Thymus (tissue), 11 donors: ENCODE measurements at regions not wholly inside any gene's neighbourhood (a gene's known extent, or its start where the extent isn't known, plus 50 kb on each side); places are given as distances from the start of the nearest gene placed in this dataset.

Source experiments
- DNase-seq, 9 donors: peaks; one replicate each; pipeline ENCODE4 v3.0.0-alpha.2; 2013; ENCODE audit warnings: low spot score in 9 of 9, low read depth in 6 of 9, missing footprints in 1 of 9
- H3K27ac ChIP-seq, 2 donors: one replicate each; pipeline ENCODE4 v1.5.1; 2013; ENCODE audit warnings: control low read depth in 1 of 2, low read depth in 1 of 2, low read length in 1 of 2, mild to moderate bottlenecking in 1 of 2, moderate library complexity in 1 of 2
- H3K27me3 ChIP-seq, 2 donors: one replicate each; pipeline ENCODE4 v1.5.1; 2013; ENCODE audit warnings: low read length in 1 of 2; ENCODE audit not compliant: control insufficient read depth in 2 of 2, insufficient read depth in 1 of 2
- H3K36me3 ChIP-seq, 2 donors: one replicate each; pipeline ENCODE4 v1.5.1; 2013; ENCODE audit warnings: low read length in 1 of 2, mild to moderate bottlenecking in 1 of 2, moderate library complexity in 1 of 2; ENCODE audit not compliant: control insufficient read depth in 2 of 2, insufficient read depth in 2 of 2
- H3K4me1 ChIP-seq, 2 donors: one replicate each; pipeline ENCODE4 v1.5.1; 2013; ENCODE audit warnings: low read length in 2 of 2; ENCODE audit not compliant: control insufficient read depth in 2 of 2, insufficient read depth in 2 of 2
- H3K4me3 ChIP-seq, 2 donors: one replicate each; pipeline ENCODE4 v1.5.1; 2013; ENCODE audit warnings: low read length in 2 of 2, control low read depth in 1 of 2, mild to moderate bottlenecking in 1 of 2
- H3K9me3 ChIP-seq, 2 donors: one replicate each; pipeline ENCODE4 v1.5.1; 2013; ENCODE audit warnings: low read length in 1 of 2, mild to moderate bottlenecking in 1 of 2; ENCODE audit not compliant: control insufficient read depth in 2 of 2, insufficient read depth in 1 of 2
- WGBS: extraction: QIAGEN DNeasy Blood & Tissue Kit; methylation state at CpG from one replicate; pipeline ENCODE4 v1.1.7; 2013; 5-methylcytosine and 5-hydroxymethylcytosine counted together
- donor health status: healthy.

DNA sequence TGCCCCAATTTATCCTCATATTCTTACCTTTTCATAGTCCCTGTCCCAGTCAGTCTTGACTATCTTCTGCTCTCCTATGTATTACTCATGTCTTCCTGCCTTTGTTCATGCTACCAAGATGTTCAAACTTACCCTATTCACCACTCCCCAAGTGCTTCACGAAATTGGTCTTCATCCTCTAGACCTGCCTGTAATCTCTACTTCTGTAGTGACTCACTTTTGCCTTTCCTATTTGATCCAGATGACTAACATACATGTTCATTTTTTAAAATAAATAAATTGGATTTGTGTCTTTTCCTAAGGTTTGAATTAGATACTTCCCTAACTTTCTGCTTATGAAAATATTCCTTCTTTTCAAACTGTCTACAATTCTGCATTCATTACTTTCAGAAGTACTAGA lies 107.7 kb upstream of the PPM1H start:
- DNase-seq: no peak

DNA sequence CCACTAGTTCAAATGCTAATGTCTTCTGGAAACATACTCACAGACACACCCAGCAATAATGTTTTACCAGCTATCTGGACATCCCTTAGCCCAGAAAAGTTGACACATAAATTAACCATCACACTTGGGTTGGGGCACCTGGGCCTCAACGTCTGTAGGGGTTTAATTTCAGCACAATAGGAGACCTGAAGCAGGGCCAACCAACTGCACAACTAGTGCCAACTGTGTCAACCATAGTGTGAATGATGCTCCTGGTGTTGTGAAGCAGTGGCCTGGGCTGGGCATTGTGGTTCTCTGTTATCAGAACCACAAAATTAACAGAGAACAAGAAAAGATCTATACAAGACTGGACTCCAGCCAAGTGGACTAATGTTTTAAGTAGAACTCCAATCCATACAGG lies 106.7 kb upstream of the PPM1H start:
- no peak for DNase-seq
- Histone ChIP-seq H3K36me3 (no peaks in the 10 kb centered on the region), H3K4me3 (no peak overlapping the region), H3K4me1 (no peaks in the 10 kb centered on the region), H3K9me3 (no peaks in the 10 kb centered on the region), H3K27me3 (no peaks in the 10 kb centered on the region), H3K27ac (no peak overlapping the region)
- WGBS: 86% methylated on average over 1 of the region's 1 CpG

More for the DNA sequence above, 107.7 kb upstream of the PPM1H start:
- Histone ChIP-seq H3K4me1 (no peaks in the 10 kb centered on the region), H3K4me3 (no peak overlapping the region), H3K9me3 (no peaks in the 10 kb centered on the region), H3K36me3 (no peaks in the 10 kb centered on the region), H3K27ac (no peak overlapping the region), H3K27me3 (no peaks in the 10 kb centered on the region)
- WGBS: 89% methylated on average over 1 of the region's 1 CpG

DNA sequence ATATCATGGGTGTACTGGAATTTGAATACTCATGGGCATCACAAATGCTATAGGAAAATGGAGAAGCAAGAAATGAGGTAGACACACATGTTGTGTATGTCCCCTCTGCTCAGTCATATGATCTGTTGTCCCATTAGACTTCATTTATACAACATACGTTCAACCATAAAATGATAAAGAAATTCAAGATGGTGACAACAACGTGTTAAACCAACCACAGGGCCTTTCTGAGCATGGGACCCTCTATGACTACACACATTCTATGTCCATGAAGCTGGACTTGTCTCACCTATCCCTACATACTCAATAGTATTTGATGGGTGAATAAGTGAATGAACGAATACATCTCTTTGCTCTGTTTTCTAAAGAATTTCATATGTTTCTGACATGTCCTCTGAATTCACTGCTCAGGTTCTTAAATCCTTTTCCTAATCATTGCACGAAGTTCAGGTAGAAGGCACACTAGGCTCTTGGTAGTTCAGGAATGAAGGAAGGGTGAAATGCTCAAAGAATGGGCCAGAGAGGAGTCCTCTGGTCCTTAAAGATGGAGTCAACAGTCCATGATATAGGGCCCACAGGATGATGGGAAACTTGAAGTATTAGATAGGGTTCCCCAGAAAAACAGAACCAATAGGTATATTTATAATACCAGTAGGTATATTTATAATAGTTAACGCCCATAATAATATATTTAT lies 105.7 kb upstream of the PPM1H start:
- Histone ChIP-seq H3K27ac (no peak overlapping the region), H3K4me3 (no peak overlapping the region), H3K9me3 (no peaks in the 10 kb centered on the region), H3K4me1 (no peaks in the 10 kb centered on the region), H3K27me3 (no peaks in the 10 kb centered on the region), H3K36me3 (no peaks in the 10 kb centered on the region)
- WGBS: 95% methylated on average over 5 of the region's 5 CpGs
- DNase-seq: no peak

DNA sequence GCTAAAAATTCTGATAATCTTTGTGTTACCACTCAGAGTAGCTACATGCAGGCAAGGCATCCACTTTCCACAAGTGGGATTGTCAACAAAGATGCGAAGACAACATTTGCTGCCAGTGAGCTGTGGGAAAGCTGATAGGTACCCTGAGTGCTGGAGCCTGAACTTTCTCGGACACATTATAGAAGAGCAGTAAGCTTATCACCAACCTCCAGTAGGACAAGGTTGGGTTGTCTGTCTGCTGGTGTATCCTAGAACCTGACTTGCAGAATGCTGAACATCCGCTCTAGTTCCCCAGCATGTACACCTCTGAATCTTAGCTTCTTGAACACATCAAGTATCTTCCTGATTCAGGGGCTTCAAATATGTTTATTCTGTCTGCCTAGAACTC lies 103.8 kb upstream of the PPM1H start:
- DNase-seq: no peak
- Histone ChIP-seq H3K27ac (no peak overlapping the region), H3K27me3 (no peaks in the 10 kb centered on the region), H3K36me3 (no peaks in the 10 kb centered on the region), H3K4me3 (no peak overlapping the region), H3K9me3 (no peaks in the 10 kb centered on the region), H3K4me1 (no peaks in the 10 kb centered on the region)
- 99% methylated on average over 3 of the region's 3 CpGs for WGBS

DNA sequence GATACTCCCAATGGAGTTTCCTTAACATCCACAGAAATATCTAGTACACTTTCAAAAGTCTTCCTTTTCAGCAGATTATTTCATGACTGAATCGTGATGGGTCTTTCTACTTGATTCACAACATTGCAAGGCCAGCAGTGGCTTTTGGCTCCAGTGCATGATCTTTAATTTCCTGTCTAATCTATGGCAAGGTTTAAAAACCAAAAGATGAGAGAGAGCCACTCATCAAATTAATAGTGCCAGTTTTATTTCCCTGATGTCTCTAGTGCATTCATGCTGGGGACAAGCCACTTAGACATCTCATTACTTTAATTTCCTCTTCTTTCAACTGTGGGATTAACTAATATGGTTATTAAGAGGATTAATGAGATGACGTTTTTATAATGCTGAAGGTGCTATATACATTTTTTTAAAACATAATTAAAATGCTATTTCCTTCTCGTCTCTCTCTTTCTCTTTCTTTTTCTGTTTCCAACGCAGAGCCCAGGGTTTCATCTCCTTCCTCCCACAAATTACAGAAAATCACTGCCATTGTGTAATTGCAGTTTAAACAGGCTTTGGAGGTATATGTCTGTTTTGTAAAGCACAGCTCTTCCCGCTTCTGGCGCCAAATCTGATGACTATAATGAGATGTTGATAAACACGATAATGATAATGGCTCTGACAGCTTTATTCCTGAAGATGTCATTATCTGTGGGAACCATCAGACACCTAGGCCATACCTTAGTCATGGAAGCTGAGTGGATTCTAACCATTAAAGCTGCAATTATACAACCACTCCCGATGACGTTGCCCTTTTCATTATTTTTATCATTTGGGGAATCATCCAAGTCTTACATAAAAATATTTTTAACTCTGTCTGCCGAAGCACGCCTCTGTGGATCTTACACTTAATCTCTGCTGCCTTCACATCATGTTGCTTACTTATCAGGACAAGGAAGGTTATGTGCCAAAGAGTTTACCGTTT lies 103.1 kb upstream of the PPM1H start:
- Histone ChIP-seq H3K27ac (no peak overlapping the region), H3K9me3 (no peaks in the 10 kb centered on the region), H3K27me3 (no peaks in the 10 kb centered on the region), H3K4me1 (no peaks in the 10 kb centered on the region), H3K36me3 (no peaks in the 10 kb centered on the region), H3K4me3 (no peak overlapping the region)
- no peak for DNase-seq
- whole genome bisulfite sequencing: 93% methylated on average over 12 of the region's 12 CpGs

DNA sequence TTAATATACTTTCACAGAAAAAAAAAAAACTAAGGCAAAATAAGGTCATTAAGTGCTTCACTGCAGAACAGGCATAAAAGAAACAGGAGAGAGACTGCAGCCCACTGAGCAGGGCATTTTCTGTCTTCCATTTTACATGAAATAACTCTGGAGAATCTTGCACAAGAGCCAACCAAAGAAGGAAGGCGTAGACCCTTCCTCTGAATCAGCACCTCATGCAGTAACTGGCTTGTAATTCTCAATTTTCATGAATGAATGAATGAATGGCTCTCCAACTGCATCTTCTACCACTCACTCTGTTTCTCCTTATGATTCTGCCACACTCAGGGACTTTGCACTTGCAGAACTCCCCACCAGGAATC lies 102.0 kb upstream of the PPM1H start:
- DNase-seq: no peak
- Histone ChIP-seq H3K4me1 (no peaks in the 10 kb centered on the region), H3K27ac (no peak overlapping the region), H3K9me3 (no peaks in the 10 kb centered on the region), H3K27me3 (no peaks in the 10 kb centered on the region), H3K36me3 (no peaks in the 10 kb centered on the region), H3K4me3 (no peak overlapping the region)
- 96% methylated on average over 1 of the region's 1 CpG for WGBS

DNA sequence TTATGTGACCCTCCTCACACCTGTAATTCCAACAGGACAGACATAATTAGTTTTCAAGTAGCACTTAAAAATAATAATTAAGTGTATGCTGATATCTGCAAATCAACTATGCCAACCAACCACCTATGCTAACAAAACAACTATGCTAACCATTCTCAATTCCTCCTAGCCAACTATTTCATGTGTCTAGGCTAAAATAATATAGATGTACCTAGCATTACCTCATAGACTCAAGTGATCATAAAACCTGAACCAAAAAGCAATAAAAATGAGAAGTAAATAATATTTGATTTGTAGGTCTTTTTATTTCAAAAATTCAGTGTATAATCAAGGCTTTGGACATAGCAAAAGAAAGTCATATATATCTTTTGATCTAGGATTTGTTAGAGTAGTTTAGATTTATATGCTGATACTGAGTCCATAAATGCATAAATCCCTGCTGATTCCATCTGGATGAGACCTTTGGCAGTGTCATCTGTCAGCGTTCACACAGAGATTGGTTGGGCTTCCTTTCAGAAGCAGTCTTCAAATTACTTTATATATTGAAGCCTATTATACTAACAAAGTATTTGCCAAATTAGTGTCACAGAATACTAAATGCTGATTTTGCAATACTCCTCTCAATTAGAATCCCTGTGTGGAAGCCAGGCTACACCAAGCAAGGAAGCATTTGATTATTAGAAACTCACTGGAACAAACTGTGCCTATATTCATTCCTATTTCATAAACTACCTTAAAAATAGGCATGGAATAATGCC lies 101.4 kb upstream of the PPM1H start:
- Histone ChIP-seq H3K9me3 (no peaks in the 10 kb centered on the region), H3K27ac (no peak overlapping the region), H3K36me3 (no peaks in the 10 kb centered on the region), H3K4me3 (no peak overlapping the region), H3K4me1 (no peaks in the 10 kb centered on the region), H3K27me3 (no peaks in the 10 kb centered on the region)
- no peak for DNase-seq
- 100% methylated on average over 1 of the region's 1 CpG for WGBS

DNA sequence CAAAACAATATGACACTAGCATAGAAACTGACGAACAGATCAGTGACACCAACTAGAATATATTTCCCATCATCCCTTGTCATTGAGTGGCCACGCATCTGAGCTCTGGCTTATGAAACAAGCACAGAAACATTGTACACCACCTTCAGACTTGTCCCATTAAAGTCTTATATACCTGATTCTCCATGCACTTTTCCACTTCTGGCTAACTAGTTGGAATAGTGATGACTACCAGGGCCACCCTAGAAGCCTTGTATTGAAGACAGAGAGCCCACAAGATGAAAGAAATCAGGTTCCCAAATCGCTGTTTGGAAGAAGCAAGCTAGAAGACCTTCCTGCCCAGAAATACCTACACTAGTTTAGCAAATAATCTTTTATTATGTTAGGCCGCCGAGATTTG lies 99.7 kb upstream of the PPM1H start:
- Histone ChIP-seq H3K9me3 (no peaks in the 10 kb centered on the region), H3K4me1 (no peaks in the 10 kb centered on the region), H3K4me3 (no peak overlapping the region), H3K36me3 (no peaks in the 10 kb centered on the region), H3K27ac (no peak overlapping the region), H3K27me3 (no peaks in the 10 kb centered on the region)
- DNase-seq: no peak
- WGBS: 97% methylated on average over 5 of the region's 5 CpGs

DNA sequence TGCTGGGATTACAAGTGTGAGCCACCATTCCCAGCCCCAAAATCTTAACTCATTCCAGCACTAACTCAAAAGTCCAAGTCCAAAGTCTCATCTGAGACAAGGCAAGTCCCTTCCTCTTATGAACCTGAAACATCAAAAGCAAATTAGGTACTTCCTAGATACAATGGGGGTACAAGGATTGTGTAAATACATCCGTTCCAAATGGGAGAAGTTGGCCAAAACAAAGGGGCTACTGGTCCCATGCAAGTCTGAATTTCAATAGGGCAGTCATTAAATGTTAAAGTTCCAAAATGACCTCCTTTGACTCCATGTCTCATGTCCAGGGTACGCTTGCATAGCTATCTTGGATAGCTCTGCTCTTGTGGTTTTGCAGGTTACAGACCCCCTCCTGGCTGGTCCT lies 94.7 kb upstream of the PPM1H start:
- H3K4me3 ChIP-seq: no peak overlapping the region
- no peak for DNase-seq
- H3K27me3 ChIP-seq: no peaks in the 10 kb centered on the region
- 97% methylated on average over 2 of the region's 2 CpGs for WGBS
- H3K9me3 ChIP-seq: no peaks in the 10 kb centered on the region
- H3K27ac ChIP-seq: no peak overlapping the region
- no peaks in the 10 kb centered on the region for H3K36me3 ChIP-seq
- H3K4me1 ChIP-seq: no peaks in the 10 kb centered on the region
